Esophagus muscularis mucosa (tissue), 4 donors: ENCODE measurements at regions not wholly inside any gene's neighbourhood (a gene's known extent, or its start where the extent isn't known, plus 50 kb on each side); places are given as distances from the start of the nearest gene placed in this dataset.

Source experiments
- EP300 ChIP-seq: sonication (generic); formaldehyde crosslinking; IDR thresholded peaks from one replicate; pipeline ENCODE4 v1.6.1; 2017; ENCODE audit warnings: antibody characterized with exemption
- POLR2AphosphoS5 ChIP-seq, 2 donors: sonication (generic); formaldehyde crosslinking; IDR thresholded peaks; one replicate each; pipeline ENCODE4 v1.6.1; 2017; ENCODE audit warnings: antibody characterized with exemption in 2 of 2
- TF ChIP-seq, protein P1 (sequence below), 3 experiments: fragments of 200-600 bp in 2 of 3; fragments of 450-650 bp in 1 of 3; sonication (generic) in 2 of 3; IDR thresholded peaks; one replicate each; pipeline ENCODE4 v1.5.1; 2017 to 2019; ENCODE audit warnings: antibody characterized with exemption in 3 of 3, mild to moderate bottlenecking in 2 of 3, moderate library complexity in 1 of 3

DNA sequence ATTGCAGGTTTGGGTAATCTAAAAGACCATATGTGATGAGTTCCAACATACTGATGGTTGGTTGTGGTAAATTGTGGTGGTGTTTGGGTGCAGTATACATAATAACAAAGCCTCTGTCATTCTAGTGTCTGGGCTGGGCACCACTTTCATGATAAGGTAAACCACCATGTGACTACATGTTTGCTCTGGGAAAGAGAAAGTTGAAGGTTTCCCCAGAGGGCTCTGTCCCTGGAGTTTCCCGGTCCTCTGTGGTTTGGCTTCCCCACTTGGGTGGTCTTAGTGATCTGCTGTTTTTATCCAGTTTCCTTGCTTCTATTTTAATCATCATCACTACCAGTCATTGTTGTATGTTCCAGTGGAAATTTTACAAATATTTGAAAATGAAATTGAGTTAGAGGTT lies 55.9 kb upstream of the TSPAN2 start:
- TF ChIP-seq, protein P1, sequence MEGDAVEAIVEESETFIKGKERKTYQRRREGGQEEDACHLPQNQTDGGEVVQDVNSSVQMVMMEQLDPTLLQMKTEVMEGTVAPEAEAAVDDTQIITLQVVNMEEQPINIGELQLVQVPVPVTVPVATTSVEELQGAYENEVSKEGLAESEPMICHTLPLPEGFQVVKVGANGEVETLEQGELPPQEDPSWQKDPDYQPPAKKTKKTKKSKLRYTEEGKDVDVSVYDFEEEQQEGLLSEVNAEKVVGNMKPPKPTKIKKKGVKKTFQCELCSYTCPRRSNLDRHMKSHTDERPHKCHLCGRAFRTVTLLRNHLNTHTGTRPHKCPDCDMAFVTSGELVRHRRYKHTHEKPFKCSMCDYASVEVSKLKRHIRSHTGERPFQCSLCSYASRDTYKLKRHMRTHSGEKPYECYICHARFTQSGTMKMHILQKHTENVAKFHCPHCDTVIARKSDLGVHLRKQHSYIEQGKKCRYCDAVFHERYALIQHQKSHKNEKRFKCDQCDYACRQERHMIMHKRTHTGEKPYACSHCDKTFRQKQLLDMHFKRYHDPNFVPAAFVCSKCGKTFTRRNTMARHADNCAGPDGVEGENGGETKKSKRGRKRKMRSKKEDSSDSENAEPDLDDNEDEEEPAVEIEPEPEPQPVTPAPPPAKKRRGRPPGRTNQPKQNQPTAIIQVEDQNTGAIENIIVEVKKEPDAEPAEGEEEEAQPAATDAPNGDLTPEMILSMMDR (IDR thresholded peaks at IDR 0.05): no peak
- no peak for TF ChIP-seq EP300
- no peak for TF ChIP-seq POLR2AphosphoS5 (IDR thresholded peaks at IDR 0.05)
